Gastroesophageal sphincter (tissue), 3 donors: ENCODE measurements at regions not wholly inside any gene's neighbourhood (a gene's known extent, or its start where the extent isn't known, plus 50 kb on each side); places are given as distances from the start of the nearest gene placed in this dataset.

Experiments
- EP300 ChIP-seq: sonication (generic); formaldehyde crosslinking; IDR thresholded peaks from one replicate; pipeline ENCODE4 v1.6.1; 2017; ENCODE audit warnings: antibody characterized with exemption, mild to moderate bottlenecking
- POLR2A ChIP-seq, 2 donors: fragments of 450-650 bp; IDR thresholded peaks; one replicate each; pipeline ENCODE4 v1.6.1; 2017; ENCODE audit warnings: antibody characterized with exemption in 2 of 2, mild to moderate bottlenecking in 2 of 2, moderate library complexity in 1 of 2
- POLR2AphosphoS5 ChIP-seq: sonication (generic); formaldehyde crosslinking; IDR thresholded peaks from one replicate; pipeline ENCODE4 v1.6.1; 2017; ENCODE audit warnings: antibody characterized with exemption
- TF ChIP-seq, protein P1 (sequence below), 4 experiments: fragments of 200-600 bp in 2 of 4; fragments of 450-650 bp in 2 of 4; sonication (generic) in 1 of 4; IDR thresholded peaks; one replicate each; pipeline ENCODE4 v1.5.1; 2017 to 2019; ENCODE audit warnings: antibody characterized with exemption in 4 of 4, mild to moderate bottlenecking in 2 of 4, moderate library complexity in 2 of 4

DNA sequence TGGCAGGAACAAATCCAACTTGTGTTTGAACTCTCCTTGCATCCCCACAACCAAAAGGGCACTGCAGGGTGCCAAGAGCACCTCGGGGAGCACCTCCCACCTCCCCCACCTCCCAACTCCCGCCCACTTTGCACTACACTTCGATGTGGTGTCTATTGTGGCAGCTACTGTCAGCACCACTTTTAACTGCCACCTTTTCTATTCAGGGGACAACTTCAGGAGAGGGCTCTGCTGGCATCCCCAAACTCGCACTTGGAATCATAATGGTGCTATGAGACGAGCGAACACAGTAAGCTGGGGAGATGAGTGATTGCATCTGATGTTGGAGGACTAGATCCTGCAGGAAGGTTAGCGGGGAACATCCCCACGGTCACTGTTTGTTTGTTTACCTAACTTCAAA is 238.2 kb upstream of the PROX1 start:
- TF ChIP-seq POLR2A (IDR thresholded peaks at IDR 0.05) (no peak), POLR2AphosphoS5 (no peak), EP300 (no peak)
- TF ChIP-seq, protein P1, sequence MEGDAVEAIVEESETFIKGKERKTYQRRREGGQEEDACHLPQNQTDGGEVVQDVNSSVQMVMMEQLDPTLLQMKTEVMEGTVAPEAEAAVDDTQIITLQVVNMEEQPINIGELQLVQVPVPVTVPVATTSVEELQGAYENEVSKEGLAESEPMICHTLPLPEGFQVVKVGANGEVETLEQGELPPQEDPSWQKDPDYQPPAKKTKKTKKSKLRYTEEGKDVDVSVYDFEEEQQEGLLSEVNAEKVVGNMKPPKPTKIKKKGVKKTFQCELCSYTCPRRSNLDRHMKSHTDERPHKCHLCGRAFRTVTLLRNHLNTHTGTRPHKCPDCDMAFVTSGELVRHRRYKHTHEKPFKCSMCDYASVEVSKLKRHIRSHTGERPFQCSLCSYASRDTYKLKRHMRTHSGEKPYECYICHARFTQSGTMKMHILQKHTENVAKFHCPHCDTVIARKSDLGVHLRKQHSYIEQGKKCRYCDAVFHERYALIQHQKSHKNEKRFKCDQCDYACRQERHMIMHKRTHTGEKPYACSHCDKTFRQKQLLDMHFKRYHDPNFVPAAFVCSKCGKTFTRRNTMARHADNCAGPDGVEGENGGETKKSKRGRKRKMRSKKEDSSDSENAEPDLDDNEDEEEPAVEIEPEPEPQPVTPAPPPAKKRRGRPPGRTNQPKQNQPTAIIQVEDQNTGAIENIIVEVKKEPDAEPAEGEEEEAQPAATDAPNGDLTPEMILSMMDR (IDR thresholded peaks at IDR 0.05), result no peak
